Mammary epithelial cell (primary cell): ENCODE measurements at regions not wholly inside any gene's neighbourhood (a gene's known extent, or its start where the extent isn't known, plus 50 kb on each side); places are given as distances from the start of the nearest gene placed in this dataset.

Experiments
- EZH2 ChIP-seq: IDR thresholded peaks from 2 replicates; pipeline ENCODE4 v1.6.1; 2012; ENCODE audit warnings: low read length, inconsistent platforms, borderline replicate concordance
- TF ChIP-seq, protein P1 (sequence below), 2 donors: IDR thresholded peaks in 1 of 2; conservative IDR thresholded peaks in 1 of 2; 2 replicates each; pipeline ENCODE4 v1.5.1; 2011 to 2012; ENCODE audit warnings: inconsistent platforms in 2 of 2, low read length in 2 of 2, mild to moderate bottlenecking in 2 of 2, control low read depth in 1 of 2, low read depth in 1 of 2; ENCODE audit not compliant: insufficient read depth in 1 of 2; ENCODE audit errors: extremely low read depth in 1 of 2

DNA sequence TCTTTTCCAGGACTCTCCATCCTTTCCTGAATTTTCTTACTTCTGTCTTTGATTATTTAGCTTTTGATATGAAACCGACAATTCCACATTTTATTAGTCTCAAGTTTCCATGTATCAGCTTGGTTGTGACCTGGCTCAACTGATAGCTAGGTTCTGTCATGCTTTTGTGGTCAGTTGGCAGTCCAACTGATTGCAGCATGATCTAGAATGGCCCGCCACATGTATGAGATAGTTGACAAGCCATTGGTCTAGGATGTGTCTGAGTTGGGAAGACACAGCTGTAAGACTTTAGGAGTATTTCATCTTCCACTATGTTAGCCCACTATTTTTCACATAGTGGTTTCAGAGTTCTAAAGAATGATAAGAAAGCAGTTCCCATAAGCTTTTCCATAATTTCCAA is 117.5 kb upstream of the GRID2 start:
- TF ChIP-seq, protein P1, sequence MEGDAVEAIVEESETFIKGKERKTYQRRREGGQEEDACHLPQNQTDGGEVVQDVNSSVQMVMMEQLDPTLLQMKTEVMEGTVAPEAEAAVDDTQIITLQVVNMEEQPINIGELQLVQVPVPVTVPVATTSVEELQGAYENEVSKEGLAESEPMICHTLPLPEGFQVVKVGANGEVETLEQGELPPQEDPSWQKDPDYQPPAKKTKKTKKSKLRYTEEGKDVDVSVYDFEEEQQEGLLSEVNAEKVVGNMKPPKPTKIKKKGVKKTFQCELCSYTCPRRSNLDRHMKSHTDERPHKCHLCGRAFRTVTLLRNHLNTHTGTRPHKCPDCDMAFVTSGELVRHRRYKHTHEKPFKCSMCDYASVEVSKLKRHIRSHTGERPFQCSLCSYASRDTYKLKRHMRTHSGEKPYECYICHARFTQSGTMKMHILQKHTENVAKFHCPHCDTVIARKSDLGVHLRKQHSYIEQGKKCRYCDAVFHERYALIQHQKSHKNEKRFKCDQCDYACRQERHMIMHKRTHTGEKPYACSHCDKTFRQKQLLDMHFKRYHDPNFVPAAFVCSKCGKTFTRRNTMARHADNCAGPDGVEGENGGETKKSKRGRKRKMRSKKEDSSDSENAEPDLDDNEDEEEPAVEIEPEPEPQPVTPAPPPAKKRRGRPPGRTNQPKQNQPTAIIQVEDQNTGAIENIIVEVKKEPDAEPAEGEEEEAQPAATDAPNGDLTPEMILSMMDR (conservative IDR thresholded peaks at IDR 0.05 in 1 of 2, IDR thresholded peaks at IDR 0.05 in 1 of 2; ENCODE audit: extremely low read depth in 1 of 2, insufficient read depth in 1 of 2, low read depth in 1 of 2, low read length in 2 of 2), result no peak
- TF ChIP-seq EZH2, result no peak
